Right lobe of liver (tissue), 6 donors: ENCODE measurements at regions not wholly inside any gene's neighbourhood (a gene's known extent, or its start where the extent isn't known, plus 50 kb on each side); places are given as distances from the start of the nearest gene placed in this dataset.
"Not testable (repeated sequence)": the region's sequence is repeated elsewhere in the genome, so short reads cannot be mapped to it uniquely, and the experiment has no call there.

Experiments used
- ATAC-seq, 4 donors: fragments of 200-7000 bp; cut with Tn5 transposase; one replicate each; pipeline ENCODE4 v1.9.1; 2020; ENCODE audit warnings: mild to moderate bottlenecking in 4 of 4, moderate library complexity in 4 of 4
- DNase-seq, 3 donors: peaks; one replicate each; pipeline ENCODE4 v3.0.0-alpha.2; 2020
- H3K27ac ChIP-seq, 3 donors: fragments of 200-600 bp; one replicate each; pipeline ENCODE4 v1.8.0; 2022
- H3K27me3 ChIP-seq, 2 donors: fragments of 200-600 bp; one replicate each; pipeline ENCODE4 v1.8.0; 2022
- H3K36me3 ChIP-seq, 4 donors: fragments of 200-600 bp; sonication (generic) in 1 of 4; one replicate each; pipeline versions ENCODE4 v1.5.1 to v1.8.0; 2017 to 2022; ENCODE audit warnings: control low read depth in 1 of 4
- H3K4me1 ChIP-seq, 4 donors: fragments of 200-600 bp; sonication (generic) in 1 of 4; one replicate each; pipeline versions ENCODE4 v1.5.1 to v1.8.0; 2017 to 2022; ENCODE audit warnings: control low read depth in 1 of 4
- H3K4me3 ChIP-seq, 3 donors: fragments of 200-600 bp; one replicate each; pipeline ENCODE4 v1.8.0; 2022
- H3K9me3 ChIP-seq, 4 donors: fragments of 200-600 bp; sonication (generic) in 1 of 4; one replicate each; pipeline versions ENCODE4 v1.5.1 to v1.8.0; 2017 to 2022; ENCODE audit warnings: control low read depth in 1 of 4
- POLR2A ChIP-seq: fragments of 450-650 bp; IDR thresholded peaks from one replicate; pipeline ENCODE4 v1.6.1; 2017; ENCODE audit warnings: antibody characterized with exemption, mild to moderate bottlenecking
- WGBS: methylation state at CpG from one replicate; pipeline ENCODE4 v1.1.6; 2018; ENCODE audit warnings: low coverage, low lambda C conversion rate; ENCODE audit not compliant: insufficient coverage; ENCODE audit errors: missing lambda C conversion rate; 5-methylcytosine and 5-hydroxymethylcytosine counted together
- intact Hi-C, 2 donors: fragments of 100-400 bp; cut with DNase I; formaldehyde crosslinking; loops; one replicate each; pipeline versions ENCODE4 v1.11.2 to v1.14.1; 2022
- TF ChIP-seq, protein P1 (sequence below), 4 donors: fragments of 200-600 bp in 3 of 4; fragments of 450-650 bp in 1 of 4; IDR thresholded peaks; one replicate each; pipeline versions ENCODE4 v1.5.1 to v1.8.0; 2016 to 2022; ENCODE audit warnings: antibody characterized with exemption in 4 of 4, mild to moderate bottlenecking in 2 of 4
- donor health status: DM: no; HTN: yes; CAD: no.
- donor health status: DM: no; HTN: no; CAD: no.
- donor health status: DM: no; HTN: no; CAD: no.
- donor health status: DM: no; HTN: yes; CAD: no.
- donor health status: DM: no; HTN: yes; CAD: no.

DNA sequence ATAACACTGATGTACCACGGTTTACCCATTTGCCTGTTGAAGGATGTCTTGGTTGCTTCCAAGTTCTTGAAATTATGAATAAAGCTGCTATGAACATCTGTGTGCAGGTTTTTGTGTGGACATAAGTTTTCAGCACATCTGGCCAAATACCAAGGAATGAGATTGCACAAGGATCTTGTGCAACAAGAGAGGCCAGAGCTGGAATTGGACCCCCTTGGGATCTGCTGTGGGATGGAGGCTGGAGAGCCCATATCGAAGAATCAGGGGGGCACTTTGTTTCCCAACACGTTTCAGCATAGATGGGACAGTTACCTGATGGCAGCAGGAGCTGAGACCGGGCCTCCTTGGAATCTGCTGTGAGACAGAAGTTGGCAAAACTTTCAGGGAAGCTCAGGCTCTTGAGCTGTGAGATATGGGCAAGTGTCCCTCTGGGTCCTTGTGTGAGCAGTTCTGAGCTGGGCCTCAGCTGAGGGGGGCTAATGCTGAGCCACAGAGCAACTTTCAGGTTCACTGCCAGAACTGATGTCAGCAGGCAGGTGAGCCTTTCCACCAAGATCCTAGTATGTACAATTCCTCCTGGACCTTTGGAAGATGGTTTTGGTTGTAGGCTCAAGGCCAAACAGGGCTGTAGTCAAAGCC is 115.2 kb upstream of the RAB18 start:
- Histone ChIP-seq H3K4me3 (no peak overlapping the region), H3K27ac (no peak overlapping the region), H3K9me3 (no peaks in the 10 kb centered on the region), H3K27me3 (no peaks in the 10 kb centered on the region), H3K4me1 (no peaks in the 10 kb centered on the region), H3K36me3 (no peaks in the 10 kb centered on the region)
- TF ChIP-seq POLR2A, result no peak
- TF ChIP-seq, protein P1, sequence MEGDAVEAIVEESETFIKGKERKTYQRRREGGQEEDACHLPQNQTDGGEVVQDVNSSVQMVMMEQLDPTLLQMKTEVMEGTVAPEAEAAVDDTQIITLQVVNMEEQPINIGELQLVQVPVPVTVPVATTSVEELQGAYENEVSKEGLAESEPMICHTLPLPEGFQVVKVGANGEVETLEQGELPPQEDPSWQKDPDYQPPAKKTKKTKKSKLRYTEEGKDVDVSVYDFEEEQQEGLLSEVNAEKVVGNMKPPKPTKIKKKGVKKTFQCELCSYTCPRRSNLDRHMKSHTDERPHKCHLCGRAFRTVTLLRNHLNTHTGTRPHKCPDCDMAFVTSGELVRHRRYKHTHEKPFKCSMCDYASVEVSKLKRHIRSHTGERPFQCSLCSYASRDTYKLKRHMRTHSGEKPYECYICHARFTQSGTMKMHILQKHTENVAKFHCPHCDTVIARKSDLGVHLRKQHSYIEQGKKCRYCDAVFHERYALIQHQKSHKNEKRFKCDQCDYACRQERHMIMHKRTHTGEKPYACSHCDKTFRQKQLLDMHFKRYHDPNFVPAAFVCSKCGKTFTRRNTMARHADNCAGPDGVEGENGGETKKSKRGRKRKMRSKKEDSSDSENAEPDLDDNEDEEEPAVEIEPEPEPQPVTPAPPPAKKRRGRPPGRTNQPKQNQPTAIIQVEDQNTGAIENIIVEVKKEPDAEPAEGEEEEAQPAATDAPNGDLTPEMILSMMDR (IDR thresholded peaks at IDR 0.05), result no peak
- intact Hi-C loops, result no loop called here
- DNase-seq (no peak), ATAC-seq (no peak)
- WGBS, result 45% methylated on average over 3 of the region's 4 CpGs

DNA sequence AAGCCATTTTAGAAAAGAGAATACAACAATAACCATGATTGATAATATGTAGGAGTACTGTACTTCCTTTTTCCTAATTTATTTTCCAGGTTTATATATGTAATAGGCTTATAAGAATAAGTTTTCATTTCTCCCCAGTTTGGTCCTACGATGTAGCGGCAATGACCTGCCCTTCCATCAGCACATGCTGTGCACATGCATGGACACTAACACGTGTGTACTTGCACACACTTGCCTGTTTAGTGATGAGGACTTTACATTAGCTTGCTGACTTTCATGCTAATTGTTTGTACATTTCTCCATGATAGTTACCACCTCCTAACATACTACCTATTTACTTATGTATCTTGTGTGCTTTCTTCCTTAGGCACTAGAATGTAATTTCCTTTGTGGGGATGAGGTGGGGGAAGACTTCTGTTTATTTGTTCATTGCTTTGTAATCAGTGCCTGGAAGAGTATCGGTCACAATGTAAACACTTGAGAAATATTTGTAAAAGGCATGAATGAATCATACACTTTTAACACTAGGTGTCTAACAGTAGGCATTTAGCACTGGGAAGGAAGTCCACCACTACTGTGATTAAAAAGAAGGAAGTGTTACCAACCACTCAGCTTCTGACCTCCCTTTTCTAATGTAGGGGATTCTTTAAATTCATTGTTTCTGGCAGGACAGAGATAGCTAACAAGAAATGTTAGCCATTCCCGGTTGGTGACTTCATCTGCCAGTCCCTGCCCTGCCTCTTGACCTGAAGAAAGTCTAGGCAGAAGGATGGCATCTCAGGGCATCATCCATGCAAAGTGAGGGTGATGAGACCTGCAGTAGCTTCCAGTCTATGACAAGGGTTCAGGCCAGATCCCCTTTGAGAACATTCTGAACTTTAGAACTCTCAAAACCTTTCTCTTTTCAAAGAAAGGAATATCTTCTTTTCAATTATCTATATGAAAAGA is 120.2 kb upstream of the RAB18 start:
- peak in 3 of 4 donors; percentile 11 to 89 (median 43) for ATAC-seq
- intact Hi-C loops, result no loop called here
- Histone ChIP-seq H3K4me1 (peaks cover 0 to 13% (median 0%) of the 10 kb centered on the region in 4 donors), H3K27me3 (no peaks in the 10 kb centered on the region), H3K27ac (no peak overlapping the region), H3K4me3 (no peak overlapping the region), H3K9me3 (no peaks in the 10 kb centered on the region), H3K36me3 (no peaks in the 10 kb centered on the region)
- DNase-seq, result no peak
- no peak for TF ChIP-seq POLR2A
- TF ChIP-seq, protein P1 (IDR thresholded peaks at IDR 0.05), result no peak
- 45% methylated on average over 5 of the region's 5 CpGs for WGBS

DNA sequence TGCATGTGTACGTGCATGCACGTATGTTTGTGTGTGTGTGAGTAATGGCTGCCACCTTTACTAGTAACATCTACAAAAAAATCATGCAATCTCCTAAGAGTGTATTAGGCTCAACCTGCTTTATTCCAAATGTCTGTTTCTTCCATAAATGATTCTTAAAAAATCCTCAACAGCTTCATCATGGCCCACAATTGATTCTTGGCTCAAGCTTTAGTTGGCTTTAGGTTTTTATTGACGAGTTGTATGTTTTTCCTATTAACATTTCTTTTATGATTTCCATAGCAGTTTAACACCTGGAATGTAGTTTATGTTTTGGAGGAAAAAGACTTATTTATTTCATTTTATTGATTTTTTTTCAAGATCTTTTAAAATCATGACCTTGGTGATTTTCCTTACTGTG is 121.9 kb upstream of the RAB18 start:
- H3K4me3 ChIP-seq, result no peak overlapping the region
- peaks cover 0 to 13% (median 0%) of the 10 kb centered on the region in 4 donors for H3K4me1 ChIP-seq
- intact Hi-C loops, result no loop called here
- ATAC-seq (no peak), DNase-seq (no peak)
- no peaks in the 10 kb centered on the region for H3K27me3 ChIP-seq
- no peaks in the 10 kb centered on the region for H3K36me3 ChIP-seq
- H3K9me3 ChIP-seq, result no peaks in the 10 kb centered on the region
- H3K27ac ChIP-seq, result no peak overlapping the region
- TF ChIP-seq, protein P1 (IDR thresholded peaks at IDR 0.05), result no peak
- TF ChIP-seq POLR2A, result no peak
- 74% methylated on average over 3 of the region's 3 CpGs for WGBS

DNA sequence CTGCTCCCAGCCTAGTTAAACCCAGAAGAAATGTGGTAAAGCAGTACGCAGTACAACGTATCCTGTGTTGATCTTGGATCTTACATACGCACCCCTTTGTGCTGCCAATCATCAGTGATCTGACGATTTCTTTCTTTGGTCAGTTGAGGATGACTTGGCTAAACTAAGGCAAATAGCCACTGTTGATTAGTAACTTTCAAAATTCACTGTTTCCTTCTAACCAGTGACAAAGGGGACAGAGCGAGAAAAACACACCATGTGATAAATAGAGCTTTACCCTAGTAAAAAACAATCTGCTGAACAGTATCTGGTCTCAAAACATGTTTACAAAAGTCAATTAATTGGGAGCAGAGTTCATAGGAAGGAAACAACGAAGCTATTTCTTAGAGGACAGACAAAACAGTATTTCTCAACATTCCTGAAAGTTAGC is 123.2 kb upstream of the RAB18 start:
- 19% methylated on average over 5 of the region's 6 CpGs for WGBS
- ATAC-seq, result peak; percentile 34 to 66 (median 52)

DNA sequence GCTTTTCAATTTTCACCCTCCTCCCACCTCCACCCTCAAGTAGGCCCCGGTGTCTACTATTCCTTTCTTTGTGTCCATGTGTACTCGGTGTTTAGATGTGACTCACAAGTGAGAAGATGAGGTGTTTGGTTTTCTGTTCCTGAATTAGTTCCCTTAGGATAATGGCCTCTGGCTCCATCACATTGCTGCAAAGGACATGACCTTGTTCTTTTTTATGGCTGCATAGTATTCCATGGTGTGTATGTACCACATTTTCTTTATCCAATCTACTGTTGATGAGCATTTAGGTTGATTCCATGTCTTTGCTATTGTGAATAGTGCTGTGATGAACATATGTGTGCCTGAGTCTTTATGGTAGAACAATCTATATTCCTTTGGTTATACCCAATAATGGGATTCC is 125.1 kb upstream of the RAB18 start:
- H3K4me3 ChIP-seq, H3K9me3 ChIP-seq, ATAC-seq, H3K27ac ChIP-seq, H3K36me3 ChIP-seq, intact Hi-C loops, DNase-seq, H3K27me3 ChIP-seq: not testable (repeated sequence)
- peaks cover 0 to 13% (median 0%) of the 10 kb centered on the region in 4 donors for H3K4me1 ChIP-seq
- WGBS, result 100% methylated on average over 2 of the region's 2 CpGs

More for the DNA sequence above, 123.2 kb upstream of the RAB18 start:
- no peak for DNase-seq
- Histone ChIP-seq H3K9me3 (no peaks in the 10 kb centered on the region), H3K27me3 (no peaks in the 10 kb centered on the region), H3K4me1 (peaks cover 0 to 13% (median 0%) of the 10 kb centered on the region in 4 donors), H3K27ac (no peak overlapping the region), H3K4me3 (no peak overlapping the region), H3K36me3 (no peaks in the 10 kb centered on the region)
- TF ChIP-seq, protein P1 (IDR thresholded peaks at IDR 0.05), result no peak
- TF ChIP-seq POLR2A, result no peak
- intact Hi-C loops, result no loop called here
